ENCODE measurements at regions not wholly inside any gene's neighbourhood (a gene's known extent, or its start where the extent isn't known, plus 50 kb on each side); places are given as distances from the start of the nearest gene placed in this dataset.

GRCh38 chr15:81954158-81954783, 91.5 kb downstream of the MEX3B start:
- TF ChIP-seq POLR2A (IDR thresholded peaks at IDR 0.05; ENCODE audit: low read depth, low read length) (no peak), TAF1 (IDR thresholded peaks at IDR 0.05; ENCODE audit: borderline replicate concordance, low read depth, low read length) (no peak), POLR2AphosphoS5 (IDR thresholded peaks at IDR 0.05; ENCODE audit: low read depth, low read length) (no peak)
